HG03039 (cell line): ENCODE measurements at regions not wholly inside any gene's neighbourhood (a gene's known extent, or its start where the extent isn't known, plus 50 kb on each side); places are given as distances from the start of the nearest gene placed in this dataset.
"Not testable (repeated sequence)": the region's sequence is repeated elsewhere in the genome, so short reads cannot be mapped to it uniquely, and the experiment has no call there.

Source experiments
- ATAC-seq: cut with Tn5 transposase; IDR thresholded peaks from one replicate; pipeline ENCODE4 v1.9.1; 2021; ENCODE audit warnings: mild to moderate bottlenecking, moderate library complexity; ENCODE audit not compliant: unreplicated experiment

DNA sequence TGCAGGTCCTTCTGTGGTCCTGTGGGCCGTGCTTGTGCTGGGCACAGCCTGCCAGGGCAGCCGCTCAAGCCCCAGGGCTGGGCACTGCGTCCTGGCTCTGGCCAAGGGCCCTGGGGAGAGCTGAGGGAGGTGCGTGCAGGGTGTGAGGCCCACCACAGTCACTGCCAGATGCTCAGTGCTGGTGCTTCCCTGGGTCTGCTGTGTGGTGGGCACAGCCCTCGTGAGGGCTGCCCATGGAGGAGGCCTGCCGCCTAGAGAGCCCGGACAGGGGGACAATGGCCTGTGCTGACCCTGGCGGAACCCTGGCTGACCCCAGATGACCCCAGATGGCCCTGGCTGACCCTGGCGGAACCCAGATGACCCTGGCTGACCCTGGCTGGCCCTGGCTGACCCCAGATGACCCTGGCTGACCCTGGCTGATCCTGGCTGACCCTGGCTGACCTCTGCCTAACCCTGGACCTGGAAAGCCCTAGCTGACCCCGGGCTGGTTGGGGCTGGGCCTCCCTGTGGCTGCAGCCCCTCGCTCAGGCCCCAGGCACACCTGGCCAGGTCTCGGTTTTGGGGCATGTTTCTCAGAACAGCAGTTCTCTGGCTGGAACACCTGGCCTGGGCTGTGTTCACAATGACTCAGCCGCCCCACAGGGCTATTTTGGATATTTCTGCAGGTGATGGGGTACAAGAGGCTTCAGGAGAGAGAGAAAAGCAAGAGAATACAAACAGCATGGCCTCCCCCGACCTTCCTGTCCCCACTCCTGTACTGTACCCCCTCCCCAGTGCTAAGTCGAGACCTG, 55.4 kb downstream of the TMEM121 start:
- ATAC-seq, result no peak

- no peak for ATAC-seq
Measured at GRCh38 chr14:105582639-105583038, 56.3 kb downstream of the TMEM121 start.

- not testable (repeated sequence) for ATAC-seq
Measured at GRCh38 chr14:105583914-105584313, 57.5 kb downstream of the TMEM121 start.

GRCh38 chr14:105585290-105585689, 58.9 kb downstream of the TMEM121 start:
- ATAC-seq, result not testable (repeated sequence)

GRCh38 chr14:105585722-105586121, 59.3 kb downstream of the TMEM121 start:
- ATAC-seq, result not testable (repeated sequence)

GRCh38 chr14:105586144-105586872, 59.9 kb downstream of the TMEM121 start:
- not testable (repeated sequence) for ATAC-seq

DNA sequence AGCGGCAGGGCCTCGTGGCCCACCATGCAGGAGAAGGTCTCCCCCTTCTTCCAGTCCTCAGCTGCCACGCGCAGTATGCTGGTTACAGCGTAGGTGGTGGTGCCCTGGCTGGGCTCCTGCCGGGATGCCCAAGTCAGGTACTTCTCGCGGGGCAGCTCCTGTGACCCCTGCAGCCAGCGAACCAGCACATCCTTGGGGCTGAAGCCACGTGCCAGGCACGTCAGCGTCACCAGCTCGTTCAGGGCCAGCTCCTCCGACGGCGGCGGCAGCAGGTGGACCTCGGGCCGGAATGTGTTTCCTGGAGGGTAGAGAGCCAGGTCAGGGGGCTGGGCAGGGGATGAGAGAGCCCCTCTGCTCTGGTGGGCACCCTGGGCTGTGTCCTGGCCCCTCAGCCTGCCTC, 60.7 kb downstream of the TMEM121 start:
- ATAC-seq, result not testable (repeated sequence)

- ATAC-seq, result not testable (repeated sequence)
Measured at GRCh38 chr14:105587482-105588235, 61.3 kb downstream of the TMEM121 start.

DNA sequence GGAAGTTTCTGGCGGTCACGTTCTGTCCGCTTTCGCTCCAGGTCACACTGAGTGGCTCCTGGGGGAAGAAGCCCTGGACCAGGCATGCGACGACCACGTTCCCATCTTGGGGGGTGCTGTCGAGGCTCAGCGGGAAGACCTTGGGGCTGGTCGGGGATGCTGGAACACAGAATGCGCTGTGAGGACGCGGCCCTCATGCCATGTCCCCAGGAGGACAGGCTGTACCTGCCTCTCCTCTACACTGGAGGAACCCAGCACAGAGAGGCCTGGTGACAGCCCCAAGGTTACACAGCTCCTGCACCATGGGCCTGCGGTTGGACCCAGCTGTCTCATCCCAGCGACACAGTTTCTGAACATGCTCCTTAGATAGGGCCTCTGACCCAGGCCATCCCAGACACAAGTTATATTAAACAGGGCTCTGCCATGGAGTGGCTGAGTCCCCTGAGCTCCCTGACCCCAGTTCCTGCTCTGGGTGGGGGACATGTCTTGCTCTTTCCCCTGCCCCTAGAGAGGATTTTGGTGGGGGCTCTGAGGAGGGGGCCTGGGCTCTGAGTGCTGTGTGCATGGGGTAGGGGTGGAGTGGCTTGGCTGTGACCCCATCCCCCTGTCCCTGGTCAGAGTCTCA, 62.0 kb downstream of the TMEM121 start:
- ATAC-seq, result no peak

- no peak for ATAC-seq
Measured at GRCh38 chr14:105589161-105589925, 63.0 kb downstream of the TMEM121 start.

DNA sequence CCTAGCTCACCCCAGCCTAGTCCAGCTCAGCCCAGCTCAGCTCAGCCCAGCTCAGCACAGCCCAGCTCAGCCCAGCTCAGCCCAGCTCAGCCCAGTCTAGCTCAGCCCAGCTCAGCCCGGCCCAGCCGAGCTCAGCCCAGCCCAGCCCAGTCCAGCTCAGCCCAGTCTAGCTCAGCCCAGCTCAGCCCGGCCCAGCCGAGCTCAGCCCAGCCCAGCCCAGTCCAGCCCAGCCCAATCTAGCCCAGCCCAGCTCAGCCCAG, 63.5 kb downstream of the TMEM121 start:
- not testable (repeated sequence) for ATAC-seq

- no peak for ATAC-seq
Measured at GRCh38 chr14:105591052-105591451, 64.7 kb downstream of the TMEM121 start.

GRCh38 chr14:105591792-105592341, 65.5 kb downstream of the TMEM121 start:
- not testable (repeated sequence) for ATAC-seq

DNA sequence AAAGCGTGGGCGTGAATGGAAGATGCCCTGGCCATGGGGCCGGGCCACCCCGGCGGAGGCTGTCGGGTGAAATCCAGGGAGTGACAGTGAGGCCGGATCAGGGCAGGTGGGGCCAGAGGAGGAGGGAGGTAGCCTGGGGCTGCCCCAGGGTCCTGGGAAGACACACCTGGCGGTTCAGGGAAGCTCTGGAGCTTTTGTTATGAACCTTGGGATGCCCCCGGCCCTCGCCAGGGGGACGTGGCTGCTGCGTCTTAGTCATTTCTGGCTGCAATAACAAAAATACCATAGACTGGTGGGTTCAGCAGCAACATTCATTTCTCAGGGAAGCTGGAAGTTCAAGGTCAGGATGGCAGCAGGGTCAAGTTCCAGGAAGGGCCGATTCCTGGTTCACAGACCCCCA, 66.3 kb downstream of the TMEM121 start:
- ATAC-seq, result not testable (repeated sequence)

- ATAC-seq, result not testable (repeated sequence)
Measured at GRCh38 chr14:105595346-105595745, 69.0 kb downstream of the TMEM121 start.

- ATAC-seq, result not testable (repeated sequence)
Measured at GRCh38 chr14:105596374-105596773, 70.0 kb downstream of the TMEM121 start.

DNA sequence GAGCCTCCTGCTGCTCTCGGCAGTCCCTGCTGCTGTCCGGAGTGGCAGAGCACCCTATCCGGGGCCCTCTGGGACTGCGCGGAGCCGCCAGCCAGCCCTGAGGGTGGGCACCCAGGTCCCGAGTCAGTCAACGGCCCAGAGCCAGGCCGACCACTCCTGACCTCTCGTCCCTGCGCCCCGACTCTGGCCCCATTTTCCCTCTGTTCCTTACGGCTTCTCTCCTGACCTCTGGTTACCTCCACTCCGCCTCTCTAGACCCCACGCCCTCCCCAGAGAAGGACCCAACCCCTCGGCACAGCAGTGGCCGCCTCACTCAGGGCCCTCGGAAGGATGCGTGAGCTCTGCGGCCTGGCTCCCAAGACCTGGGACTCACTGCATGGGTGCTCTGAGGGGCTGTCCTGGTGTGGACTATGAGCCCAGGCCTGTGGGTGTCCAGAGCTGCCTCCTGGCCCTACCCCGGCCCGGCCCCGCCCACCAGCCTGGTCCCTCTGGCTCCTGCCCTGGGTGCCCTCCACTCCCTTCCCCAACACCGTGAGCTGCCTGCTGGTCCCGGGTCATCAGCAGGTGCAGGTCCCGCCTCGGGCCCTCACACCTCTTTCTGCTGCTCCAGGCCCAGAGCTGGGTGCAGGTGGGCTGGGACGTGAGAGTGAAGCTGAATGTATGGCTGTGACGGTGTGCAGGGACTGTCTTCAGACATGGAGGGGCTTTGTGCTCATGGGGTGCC, 71.8 kb downstream of the TMEM121 start:
- ATAC-seq, result not testable (repeated sequence)

GRCh38 chr14:105598925-105599586, 72.7 kb downstream of the TMEM121 start:
- not testable (repeated sequence) for ATAC-seq
